Mesenchymal stem cell (in vitro differentiated cells and primary cell): ENCODE measurements at regions not wholly inside any gene's neighbourhood (a gene's known extent, or its start where the extent isn't known, plus 50 kb on each side); places are given as distances from the start of the nearest gene placed in this dataset.

Source experiments
- DNase-seq: peaks from one replicate; pipeline ENCODE4 v3.0.0-alpha.2; 2013
- H2AFZ ChIP-seq: one replicate; pipeline ENCODE4 v1.6.1; 2013; ENCODE audit warnings: low read depth, mild to moderate bottlenecking, control low read depth, inconsistent platforms, low read length, moderate library complexity
- H2AK5ac ChIP-seq: 2 replicates; pipeline ENCODE4 v1.6.1; 2013; ENCODE audit warnings: low read length, moderate library complexity, mild to moderate bottlenecking, inconsistent platforms; ENCODE audit not compliant: severe bottlenecking
- H2BK120ac ChIP-seq: one replicate; pipeline ENCODE4 v1.6.1; 2013; ENCODE audit warnings: low read depth, mild to moderate bottlenecking, inconsistent platforms, low read length, moderate library complexity
- H2BK12ac ChIP-seq, 2 experiments: one replicate each; pipeline ENCODE4 v1.6.1; 2013; ENCODE audit warnings: inconsistent platforms in 2 of 2, low read length in 2 of 2, mild to moderate bottlenecking in 2 of 2, moderate library complexity in 2 of 2, control low read depth in 1 of 2
- H2BK15ac ChIP-seq: one replicate; pipeline ENCODE4 v1.6.1; 2013; ENCODE audit warnings: mild to moderate bottlenecking, low read depth, inconsistent platforms; ENCODE audit not compliant: poor library complexity, severe bottlenecking
- H2BK5ac ChIP-seq: 2 replicates; pipeline ENCODE4 v1.6.1; 2013; ENCODE audit warnings: low read depth, mild to moderate bottlenecking, low read length, control low read depth, inconsistent platforms; ENCODE audit not compliant: poor library complexity, severe bottlenecking
- H3K14ac ChIP-seq, 2 experiments: one replicate each; pipeline ENCODE4 v1.6.1; 2013; ENCODE audit warnings: inconsistent platforms in 2 of 2, low read length in 2 of 2, control low read depth in 1 of 2, mild to moderate bottlenecking in 1 of 2, moderate library complexity in 1 of 2
- H3K18ac ChIP-seq, 2 experiments: one replicate each; pipeline ENCODE4 v1.6.1; 2013; ENCODE audit warnings: inconsistent platforms in 2 of 2, low read length in 2 of 2, control low read depth in 1 of 2, low read depth in 1 of 2, mild to moderate bottlenecking in 1 of 2
- H3K23ac ChIP-seq, 2 experiments: one replicate each; pipeline ENCODE4 v1.6.1; 2013; ENCODE audit warnings: inconsistent platforms in 2 of 2, low read length in 2 of 2, mild to moderate bottlenecking in 2 of 2, moderate library complexity in 2 of 2, control low read depth in 1 of 2
- H3K27ac ChIP-seq: 2 replicates; pipeline ENCODE4 v1.5.1; 2013; ENCODE audit warnings: mild to moderate bottlenecking, moderate library complexity, low read length, control low read depth, inconsistent platforms; ENCODE audit not compliant: poor library complexity, severe bottlenecking
- H3K27me3 ChIP-seq, 2 experiments: 2 replicates each; pipeline versions ENCODE4 v1.6.1 to v1.7.0; 2013; ENCODE audit warnings: low read length in 2 of 2, mild to moderate bottlenecking in 2 of 2, moderate library complexity in 2 of 2, control low read depth in 1 of 2, inconsistent platforms in 1 of 2; ENCODE audit not compliant: control insufficient read depth in 1 of 2, insufficient read depth in 1 of 2
- H3K36me3 ChIP-seq, 2 experiments: 2 replicates each; pipeline versions ENCODE4 v1.6.1 to v1.7.0; 2013; ENCODE audit warnings: low read length in 2 of 2, control low read depth in 1 of 2, inconsistent platforms in 1 of 2, low read depth in 1 of 2, mild to moderate bottlenecking in 1 of 2; ENCODE audit not compliant: insufficient read depth in 2 of 2, control insufficient read depth in 1 of 2
- H3K4ac ChIP-seq, 2 experiments: one replicate each; pipeline ENCODE4 v1.6.1; 2013; ENCODE audit warnings: inconsistent platforms in 2 of 2, low read length in 2 of 2, mild to moderate bottlenecking in 2 of 2, moderate library complexity in 2 of 2, control low read depth in 1 of 2, low read depth in 1 of 2
- H3K4me1 ChIP-seq: 2 replicates; pipeline ENCODE4 v1.6.1; 2013; ENCODE audit warnings: low read depth, low read length, control low read depth; ENCODE audit not compliant: control insufficient read depth, insufficient read depth
- H3K4me2 ChIP-seq: 2 replicates; pipeline ENCODE4 v1.6.1; 2013; ENCODE audit warnings: low read length, mild to moderate bottlenecking, inconsistent platforms; ENCODE audit not compliant: poor library complexity, severe bottlenecking
- H3K4me3 ChIP-seq, 2 experiments: 2 replicates each; pipeline versions ENCODE4 v1.5.1 to v1.7.0; 2013; ENCODE audit warnings: low read length in 2 of 2, mild to moderate bottlenecking in 2 of 2, control low read depth in 1 of 2, low read depth in 1 of 2; ENCODE audit not compliant: insufficient read depth in 1 of 2
- H3K79me1 ChIP-seq: replicated peaks from 2 replicates; pipeline ENCODE4 v1.6.1; 2013; ENCODE audit warnings: mild to moderate bottlenecking, control low read depth, low read length, inconsistent platforms; ENCODE audit not compliant: poor library complexity, severe bottlenecking
- H3K9ac ChIP-seq: 2 replicates; pipeline ENCODE4 v1.7.0; 2013; ENCODE audit warnings: mild to moderate bottlenecking, low read length, moderate library complexity
- H3K9me3 ChIP-seq: 2 replicates; pipeline ENCODE4 v1.7.0; 2013; ENCODE audit warnings: mild to moderate bottlenecking, low read length; ENCODE audit not compliant: control insufficient read depth
- H4K8ac ChIP-seq: one replicate; pipeline ENCODE4 v1.6.1; 2013; ENCODE audit warnings: inconsistent platforms, mild to moderate bottlenecking, low read length, moderate library complexity
- H4K91ac ChIP-seq: one replicate; pipeline ENCODE4 v1.6.1; 2013; ENCODE audit warnings: mild to moderate bottlenecking, low read length, inconsistent platforms
- WGBS: methylation state at CpG from one replicate; pipeline ENCODE4 v1.1.7; 2013; ENCODE audit warnings: mixed read lengths; 5-methylcytosine and 5-hydroxymethylcytosine counted together

GRCh38 chr2:182638667-182639066 lies 77.4 kb upstream of the DNAJC10 start:
- no peak overlapping the region for H3K23ac ChIP-seq
- H2BK120ac ChIP-seq: no peak overlapping the region
- H2BK15ac ChIP-seq: no peak overlapping the region
- H4K91ac ChIP-seq: no peak overlapping the region
- no peak overlapping the region for H3K27ac ChIP-seq
- no peak overlapping the region for H3K4me2 ChIP-seq
- H2BK12ac ChIP-seq: no peak overlapping the region
- no peaks in the 10 kb centered on the region for H3K36me3 ChIP-seq
- H3K79me1 ChIP-seq: no peaks in the 10 kb centered on the region
- H3K27me3 ChIP-seq: no peaks in the 10 kb centered on the region
- H2AFZ ChIP-seq: no peak overlapping the region
- WGBS: 43% methylated on average over 1 of the region's 2 CpGs
- no peak overlapping the region for H3K9ac ChIP-seq
- no peak overlapping the region for H3K18ac ChIP-seq
- no peaks in the 10 kb centered on the region for H3K9me3 ChIP-seq
- no peak for DNase-seq
- H2AK5ac ChIP-seq: peak overlapping the region; percentile 89
- no peak overlapping the region for H3K4ac ChIP-seq
- no peak overlapping the region for H4K8ac ChIP-seq
- no peak overlapping the region for H2BK5ac ChIP-seq
- H3K4me3 ChIP-seq: no peak overlapping the region
- peaks cover 3% of the 10 kb centered on the region for H3K4me1 ChIP-seq
- no peak overlapping the region for H3K14ac ChIP-seq

- Histone ChIP-seq H3K27ac (no peak overlapping the region), H3K4me2 (no peak overlapping the region), H3K27me3 (no peaks in the 10 kb centered on the region), H3K36me3 (no peaks in the 10 kb centered on the region), H2BK5ac (no peak overlapping the region), H2AFZ (no peak overlapping the region), H2BK120ac (no peak overlapping the region), H4K91ac (no peak overlapping the region), H3K18ac (no peak overlapping the region), H2BK15ac (no peak overlapping the region), H3K9me3 (no peaks in the 10 kb centered on the region), H4K8ac (no peak overlapping the region), H3K9ac (no peak overlapping the region), H3K14ac (no peak overlapping the region), H3K79me1 (no peaks in the 10 kb centered on the region), H3K23ac (no peak overlapping the region), H2AK5ac (no peak overlapping the region), H3K4me3 (no peak overlapping the region), H3K4ac (no peak overlapping the region), H3K4me1 (peaks cover 3% of the 10 kb centered on the region), H2BK12ac (no peak overlapping the region)
- DNase-seq: no peak
- 100% methylated on average over 2 of the region's 2 CpGs for WGBS
These were observed 76.1 kb upstream of the DNAJC10 start for GRCh38 chr2:182639971-182640370.

- Histone ChIP-seq H3K27me3 (no peaks in the 10 kb centered on the region), H2AK5ac (no peak overlapping the region), H3K14ac (no peak overlapping the region), H2AFZ (peak overlapping the region; percentile 53), H3K4ac (no peak overlapping the region), H4K8ac (no peak overlapping the region), H3K4me2 (no peak overlapping the region), H3K9ac (no peak overlapping the region), H3K4me3 (no peak overlapping the region), H3K18ac (peak overlapping the region in 1 of 2 experiments; percentile 12), H3K23ac (no peak overlapping the region), H3K27ac (no peak overlapping the region), H3K9me3 (no peaks in the 10 kb centered on the region), H2BK120ac (no peak overlapping the region), H3K4me1 (no peaks in the 10 kb centered on the region), H2BK12ac (no peak overlapping the region), H3K79me1 (no peaks in the 10 kb centered on the region), H4K91ac (no peak overlapping the region), H2BK5ac (no peak overlapping the region), H3K36me3 (no peaks in the 10 kb centered on the region), H2BK15ac (no peak overlapping the region)
- peak; percentile 48 for DNase-seq
- 96% methylated on average over 3 of the region's 3 CpGs for WGBS
These were observed 73.7 kb upstream of the DNAJC10 start for GRCh38 chr2:182642328-182642727.

- Histone ChIP-seq H2BK12ac (no peak overlapping the region), H3K18ac (no peak overlapping the region), H3K27me3 (no peaks in the 10 kb centered on the region), H3K9me3 (no peaks in the 10 kb centered on the region), H3K4me3 (no peak overlapping the region), H2AFZ (no peak overlapping the region), H3K36me3 (no peaks in the 10 kb centered on the region), H3K14ac (no peak overlapping the region), H2BK120ac (no peak overlapping the region), H2BK15ac (no peak overlapping the region), H3K23ac (no peak overlapping the region), H2AK5ac (no peak overlapping the region), H3K79me1 (no peaks in the 10 kb centered on the region), H4K8ac (no peak overlapping the region), H3K4ac (peak overlapping the region in 1 of 2 experiments; percentile 11), H4K91ac (no peak overlapping the region), H3K27ac (no peak overlapping the region), H3K9ac (no peak overlapping the region), H3K4me1 (no peaks in the 10 kb centered on the region), H3K4me2 (no peak overlapping the region), H2BK5ac (no peak overlapping the region)
- WGBS: 78% methylated on average over 3 of the region's 5 CpGs
- no peak for DNase-seq
These were observed 69.1 kb upstream of the DNAJC10 start for GRCh38 chr2:182646763-182647498.
